GM12878 (cell line): ENCODE measurements at regions not wholly inside any gene's neighbourhood (a gene's known extent, or its start where the extent isn't known, plus 50 kb on each side); places are given as distances from the start of the nearest gene placed in this dataset.

Experiments used
- BHLHE40 ChIP-seq, 2 experiments: fragments of 450-650 bp in 1 of 2; IDR thresholded peaks; 2 replicates each; pipeline ENCODE4 v1.6.1; 2011 to 2017; ENCODE audit warnings: low read depth in 2 of 2, borderline replicate concordance in 1 of 2, improper control_type of control experiment in 1 of 2, low read length in 1 of 2, mild to moderate bottlenecking in 1 of 2
- CBX5 ChIP-seq: sonication (generic); IDR thresholded peaks from 2 replicates; pipeline ENCODE4 v1.6.1; 2016; ENCODE audit warnings: low read depth, moderate library complexity, mild to moderate bottlenecking, inconsistent platforms
- EP300 ChIP-seq, 2 experiments: fragments of 150-350 bp in 1 of 2; IDR thresholded peaks; 2 replicates each; pipeline ENCODE4 v1.6.1; 2011 to 2012; ENCODE audit warnings: low read depth in 2 of 2, low read length in 2 of 2, borderline replicate concordance in 1 of 2, improper control_type of control experiment in 1 of 2, inconsistent platforms in 1 of 2; ENCODE audit not compliant: control insufficient read depth in 1 of 2
- ETV6 ChIP-seq, 2 experiments: fragments of 450-650 bp in 1 of 2; IDR thresholded peaks in 1 of 2; conservative IDR thresholded peaks in 1 of 2; 2 replicates each; pipeline ENCODE4 v1.6.1; 2014; ENCODE audit warnings: antibody characterized with exemption in 1 of 2, borderline replicate concordance in 1 of 2, low read depth in 1 of 2, mild to moderate bottlenecking in 1 of 2, moderate library complexity in 1 of 2
- FOXM1 ChIP-seq: IDR thresholded peaks from 2 replicates; pipeline ENCODE4 v1.6.1; 2012; ENCODE audit warnings: low read depth, mild to moderate bottlenecking, inconsistent platforms, low read length, moderate library complexity
- NFIC ChIP-seq: IDR thresholded peaks from 2 replicates; pipeline ENCODE4 v1.6.1; 2012; ENCODE audit warnings: low read depth, mild to moderate bottlenecking, inconsistent platforms, low read length, moderate library complexity
- RAD21 ChIP-seq: IDR thresholded peaks from 2 replicates; pipeline ENCODE4 v1.6.1; 2011; ENCODE audit warnings: mild to moderate bottlenecking, low read depth, low read length, moderate library complexity; ENCODE audit not compliant: insufficient read depth
- TCF12 ChIP-seq: IDR thresholded peaks from 2 replicates; pipeline ENCODE4 v1.6.1; 2011; ENCODE audit warnings: low read depth, mild to moderate bottlenecking, low read length
- YY1 ChIP-seq: IDR thresholded peaks from 2 replicates; pipeline ENCODE4 v1.6.1; 2011; ENCODE audit warnings: low read depth, mild to moderate bottlenecking, low read length
- TF ChIP-seq, protein P1 (sequence below), 3 experiments: IDR thresholded peaks in 2 of 3; conservative IDR thresholded peaks in 1 of 3; 2 replicates each; pipeline ENCODE4 v1.5.1; 2011; ENCODE audit warnings: low read depth in 3 of 3, low read length in 3 of 3, mild to moderate bottlenecking in 3 of 3, control low read depth in 2 of 3, moderate library complexity in 2 of 3, inconsistent platforms in 1 of 3, mixed read lengths in 1 of 3; ENCODE audit not compliant: control insufficient read depth in 2 of 3, insufficient read depth in 1 of 3; ENCODE audit errors: extremely low read depth in 1 of 3

DNA sequence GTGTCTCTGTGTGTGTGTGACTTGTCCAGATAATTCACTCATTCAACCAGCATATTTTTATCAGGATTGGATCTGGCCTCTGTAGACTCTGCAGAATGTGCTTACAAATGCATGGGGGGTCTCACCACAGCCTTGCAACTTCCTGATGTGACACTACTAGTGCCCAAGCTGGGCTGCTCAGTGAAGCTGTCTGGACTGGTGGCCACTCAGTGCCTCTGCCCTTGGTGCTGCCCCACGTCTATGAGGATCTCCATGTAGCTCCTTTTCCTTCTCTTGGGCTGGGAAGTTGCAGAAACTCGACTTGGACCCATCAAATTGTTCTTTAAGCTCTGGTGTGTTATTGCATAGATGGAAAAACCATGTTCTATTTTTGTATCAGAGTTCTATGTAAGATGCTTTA, 75.8 kb downstream of the NRN1 start:
- no peak for TF ChIP-seq RAD21
- TF ChIP-seq FOXM1: no peak
- TF ChIP-seq EP300 (IDR thresholded peaks at IDR 0.05; ENCODE audit: borderline replicate concordance in 1 of 2, control insufficient read depth in 1 of 2, low read depth in 2 of 2, low read length in 2 of 2): no peak
- no peak for TF ChIP-seq TCF12
- TF ChIP-seq YY1: no peak
- TF ChIP-seq, protein P1, sequence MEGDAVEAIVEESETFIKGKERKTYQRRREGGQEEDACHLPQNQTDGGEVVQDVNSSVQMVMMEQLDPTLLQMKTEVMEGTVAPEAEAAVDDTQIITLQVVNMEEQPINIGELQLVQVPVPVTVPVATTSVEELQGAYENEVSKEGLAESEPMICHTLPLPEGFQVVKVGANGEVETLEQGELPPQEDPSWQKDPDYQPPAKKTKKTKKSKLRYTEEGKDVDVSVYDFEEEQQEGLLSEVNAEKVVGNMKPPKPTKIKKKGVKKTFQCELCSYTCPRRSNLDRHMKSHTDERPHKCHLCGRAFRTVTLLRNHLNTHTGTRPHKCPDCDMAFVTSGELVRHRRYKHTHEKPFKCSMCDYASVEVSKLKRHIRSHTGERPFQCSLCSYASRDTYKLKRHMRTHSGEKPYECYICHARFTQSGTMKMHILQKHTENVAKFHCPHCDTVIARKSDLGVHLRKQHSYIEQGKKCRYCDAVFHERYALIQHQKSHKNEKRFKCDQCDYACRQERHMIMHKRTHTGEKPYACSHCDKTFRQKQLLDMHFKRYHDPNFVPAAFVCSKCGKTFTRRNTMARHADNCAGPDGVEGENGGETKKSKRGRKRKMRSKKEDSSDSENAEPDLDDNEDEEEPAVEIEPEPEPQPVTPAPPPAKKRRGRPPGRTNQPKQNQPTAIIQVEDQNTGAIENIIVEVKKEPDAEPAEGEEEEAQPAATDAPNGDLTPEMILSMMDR (IDR thresholded peaks at IDR 0.05 in 2 of 3, conservative IDR thresholded peaks at IDR 0.05 in 1 of 3; ENCODE audit: control insufficient read depth in 2 of 3, extremely low read depth in 1 of 3, insufficient read depth in 1 of 3, low read depth in 3 of 3, low read length in 3 of 3): no peak
- TF ChIP-seq ETV6 (conservative IDR thresholded peaks at IDR 0.05 in 1 of 2, IDR thresholded peaks at IDR 0.05 in 1 of 2; ENCODE audit: borderline replicate concordance in 1 of 2, low read depth in 1 of 2): no peak
- TF ChIP-seq CBX5: no peak
- TF ChIP-seq NFIC: no peak
- TF ChIP-seq BHLHE40 (IDR thresholded peaks at IDR 0.05; ENCODE audit: borderline replicate concordance in 1 of 2, low read depth in 2 of 2, low read length in 1 of 2): no peak
